H1 (cell line): ENCODE measurements at regions not wholly inside any gene's neighbourhood (a gene's known extent, or its start where the extent isn't known, plus 50 kb on each side); places are given as distances from the start of the nearest gene placed in this dataset.

Source experiments
- BCL11A ChIP-seq, 2 experiments: IDR thresholded peaks; one replicate each; pipeline ENCODE4 v1.6.1; 2011; ENCODE audit warnings: low read depth in 2 of 2, low read length in 2 of 2, mild to moderate bottlenecking in 2 of 2
- CBX5 ChIP-seq: fragments of 300-800, 300-1000 bp; sonication (generic); IDR thresholded peaks from 2 replicates; pipeline ENCODE4 v1.7.1; 2016; ENCODE audit warnings: antibody characterized with exemption, low read length, low read depth
- EZH2 ChIP-seq: fragments of 200-600 bp; sonication (generic); IDR thresholded peaks from 2 replicates; pipeline ENCODE4 v1.7.1; 2012; ENCODE audit warnings: low read depth, mild to moderate bottlenecking, moderate library complexity, low read length, inconsistent platforms; ENCODE audit not compliant: severe bottlenecking
- GABPA ChIP-seq: IDR thresholded peaks from 2 replicates; pipeline ENCODE4 v1.6.1; 2011; ENCODE audit warnings: mild to moderate bottlenecking, low read length, moderate library complexity, borderline replicate concordance; ENCODE audit not compliant: insufficient read depth
- JUND ChIP-seq: IDR thresholded peaks from 2 replicates; pipeline ENCODE4 v1.6.1; 2011; ENCODE audit warnings: mild to moderate bottlenecking, improper control_type of control experiment, low read length
- KDM5A ChIP-seq: fragments of 200-600 bp; IDR thresholded peaks from 2 replicates; pipeline ENCODE4 v1.7.1; 2012; ENCODE audit warnings: mild to moderate bottlenecking, low read length, inconsistent platforms, mixed read lengths
- SP1 ChIP-seq: IDR thresholded peaks from 2 replicates; pipeline ENCODE4 v1.6.1; 2011; ENCODE audit warnings: low read depth, low read length
- TEAD4 ChIP-seq: IDR thresholded peaks from 2 replicates; pipeline ENCODE4 v1.6.1; 2012; ENCODE audit warnings: low read depth, low read length, inconsistent platforms, mixed read lengths
- TF ChIP-seq, protein P1 (sequence below): IDR thresholded peaks from 2 replicates; pipeline ENCODE4 v1.6.1; 2012; ENCODE audit warnings: low read length, inconsistent platforms

DNA sequence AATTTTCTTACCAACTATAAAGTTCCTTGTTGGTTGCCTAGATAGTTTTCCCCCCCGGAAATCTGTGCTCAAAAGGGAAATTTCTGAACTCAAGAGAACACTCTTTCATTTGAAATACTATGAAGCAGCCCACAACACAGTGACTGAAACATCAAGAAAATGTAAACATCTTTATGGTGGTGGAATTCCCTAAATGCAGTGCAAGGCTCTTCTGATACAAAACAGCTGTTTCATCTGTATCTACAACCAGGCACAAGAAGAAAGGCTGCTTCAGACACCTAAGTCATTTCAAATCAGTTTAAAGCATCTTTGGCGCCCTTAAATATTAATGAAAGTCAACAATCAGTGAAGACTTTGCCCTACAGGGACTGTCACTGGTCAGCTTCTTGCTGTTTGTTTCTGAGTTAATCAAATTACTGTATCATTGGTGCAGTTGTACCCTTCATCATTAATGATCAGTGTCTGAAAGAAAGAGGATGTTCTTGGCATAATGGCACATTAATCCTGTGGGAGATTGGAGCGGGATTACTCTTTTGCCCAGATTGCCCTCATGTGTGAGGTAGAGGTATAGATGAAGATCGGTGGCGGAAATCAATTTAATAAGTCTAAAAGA, 947.0 kb downstream of the NR2F1-AS1 start (continued):
- TF ChIP-seq BCL11A (IDR thresholded peaks at IDR 0.05; ENCODE audit: low read depth in 2 of 2, low read length in 2 of 2) (no peak), GABPA (no peak), EZH2 (no peak), CBX5 (no peak), KDM5A (no peak), TEAD4 (no peak), JUND (no peak), SP1 (no peak)
- TF ChIP-seq, protein P1, sequence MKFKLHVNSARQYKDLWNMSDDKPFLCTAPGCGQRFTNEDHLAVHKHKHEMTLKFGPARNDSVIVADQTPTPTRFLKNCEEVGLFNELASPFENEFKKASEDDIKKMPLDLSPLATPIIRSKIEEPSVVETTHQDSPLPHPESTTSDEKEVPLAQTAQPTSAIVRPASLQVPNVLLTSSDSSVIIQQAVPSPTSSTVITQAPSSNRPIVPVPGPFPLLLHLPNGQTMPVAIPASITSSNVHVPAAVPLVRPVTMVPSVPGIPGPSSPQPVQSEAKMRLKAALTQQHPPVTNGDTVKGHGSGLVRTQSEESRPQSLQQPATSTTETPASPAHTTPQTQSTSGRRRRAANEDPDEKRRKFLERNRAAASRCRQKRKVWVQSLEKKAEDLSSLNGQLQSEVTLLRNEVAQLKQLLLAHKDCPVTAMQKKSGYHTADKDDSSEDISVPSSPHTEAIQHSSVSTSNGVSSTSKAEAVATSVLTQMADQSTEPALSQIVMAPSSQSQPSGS, result no peak
